Left lung (tissue), 4 donors: ENCODE measurements at regions not wholly inside any gene's neighbourhood (a gene's known extent, or its start where the extent isn't known, plus 50 kb on each side); places are given as distances from the start of the nearest gene placed in this dataset.
"Not testable (repeated sequence)": the region's sequence is repeated elsewhere in the genome, so short reads cannot be mapped to it uniquely, and the experiment has no call there.

ENCODE experiments used
- ATAC-seq: fragments of 200-7000 bp; cut with Tn5 transposase; one replicate; pipeline ENCODE4 v1.9.1; 2020; ENCODE audit warnings: moderate library complexity
- DNase-seq, 4 donors: peaks; one replicate each; pipeline ENCODE4 v3.0.0-alpha.2; 2013 to 2020
- H3K27ac ChIP-seq, 2 donors: fragments of 200-600 bp; sonication (generic) in 1 of 2; one replicate each; pipeline versions ENCODE4 v1.5.0 to v1.8.0; 2020 to 2021
- H3K27me3 ChIP-seq, 2 donors: fragments of 200-600 bp; sonication (generic) in 1 of 2; one replicate each; pipeline versions ENCODE4 v1.5.0 to v1.8.0; 2020 to 2021
- H3K36me3 ChIP-seq, 2 donors: fragments of 200-600 bp; sonication (generic) in 1 of 2; one replicate each; pipeline versions ENCODE4 v1.5.0 to v1.8.0; 2020 to 2021
- H3K4me1 ChIP-seq, 2 donors: fragments of 200-600 bp; one replicate each; pipeline ENCODE4 v1.8.0; 2021
- H3K4me3 ChIP-seq, 2 donors: fragments of 200-600 bp; sonication (generic) in 1 of 2; one replicate each; pipeline versions ENCODE4 v1.5.0 to v1.8.0; 2020 to 2021; ENCODE audit warnings: mild to moderate bottlenecking in 1 of 2
- H3K9me3 ChIP-seq, 2 donors: fragments of 200-600 bp; sonication (generic) in 1 of 2; one replicate each; pipeline versions ENCODE4 v1.5.0 to v1.8.0; 2020 to 2021
- intact Hi-C, 2 donors: fragments of 100-400 bp; cut with DNase I; formaldehyde crosslinking; loops; one replicate each; pipeline versions ENCODE4 v1.11.2 to v1.14.2; 2022
- TF ChIP-seq, protein P1 (sequence below), 2 donors: fragments of 200-600 bp; sonication (generic) in 1 of 2; IDR thresholded peaks; one replicate each; pipeline versions ENCODE4 v1.5.0 to v1.8.0; 2021; ENCODE audit warnings: antibody characterized with exemption in 2 of 2
- donor health status: DM: no; HTN: yes; CAD: no.
- donor health status: DM: no; HTN: no; CAD: no.

DNA sequence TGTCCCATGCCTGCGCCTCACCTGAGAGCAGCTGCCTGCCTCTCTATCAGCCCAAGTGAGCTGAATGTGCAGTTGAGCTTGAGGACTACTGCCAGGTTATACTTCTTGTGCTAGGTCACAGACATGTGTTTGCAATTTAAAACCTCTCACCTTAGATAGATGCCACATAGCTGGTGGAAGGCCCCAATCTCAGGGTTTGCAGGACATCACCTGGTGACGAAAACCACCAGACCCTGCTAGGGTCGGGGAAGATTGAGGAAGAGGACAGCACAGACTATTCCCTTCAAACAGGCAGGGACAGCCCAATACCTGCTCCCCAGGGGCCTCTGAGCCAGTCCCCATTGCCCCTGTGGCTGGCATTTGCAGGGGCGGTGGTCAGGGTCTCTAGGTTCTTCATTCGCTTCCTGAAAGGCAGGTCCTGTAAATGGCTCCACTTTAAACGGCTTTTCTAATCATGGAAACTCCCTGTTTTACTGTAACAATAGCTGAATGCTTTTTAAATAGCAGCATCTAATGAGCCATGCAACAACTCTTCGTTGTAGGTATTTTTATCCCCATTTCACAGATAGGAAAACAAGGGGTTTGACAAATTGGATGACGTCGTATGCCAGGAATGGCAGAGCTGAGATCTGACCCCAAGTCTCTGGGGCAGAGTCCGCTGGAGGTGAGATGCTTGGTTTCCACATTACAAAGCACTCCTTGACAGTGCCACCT, 80.1 kb downstream of the EMX2 start:
- Histone ChIP-seq H3K4me1 (no peaks in the 10 kb centered on the region), H3K36me3 (no peaks in the 10 kb centered on the region), H3K27ac (no peak overlapping the region), H3K9me3 (no peaks in the 10 kb centered on the region), H3K4me3 (no peak overlapping the region), H3K27me3 (peaks cover 0 to 30% of the 10 kb centered on the region in 2 donors)
- DNase-seq (no peak), ATAC-seq (no peak)
- TF ChIP-seq, protein P1, sequence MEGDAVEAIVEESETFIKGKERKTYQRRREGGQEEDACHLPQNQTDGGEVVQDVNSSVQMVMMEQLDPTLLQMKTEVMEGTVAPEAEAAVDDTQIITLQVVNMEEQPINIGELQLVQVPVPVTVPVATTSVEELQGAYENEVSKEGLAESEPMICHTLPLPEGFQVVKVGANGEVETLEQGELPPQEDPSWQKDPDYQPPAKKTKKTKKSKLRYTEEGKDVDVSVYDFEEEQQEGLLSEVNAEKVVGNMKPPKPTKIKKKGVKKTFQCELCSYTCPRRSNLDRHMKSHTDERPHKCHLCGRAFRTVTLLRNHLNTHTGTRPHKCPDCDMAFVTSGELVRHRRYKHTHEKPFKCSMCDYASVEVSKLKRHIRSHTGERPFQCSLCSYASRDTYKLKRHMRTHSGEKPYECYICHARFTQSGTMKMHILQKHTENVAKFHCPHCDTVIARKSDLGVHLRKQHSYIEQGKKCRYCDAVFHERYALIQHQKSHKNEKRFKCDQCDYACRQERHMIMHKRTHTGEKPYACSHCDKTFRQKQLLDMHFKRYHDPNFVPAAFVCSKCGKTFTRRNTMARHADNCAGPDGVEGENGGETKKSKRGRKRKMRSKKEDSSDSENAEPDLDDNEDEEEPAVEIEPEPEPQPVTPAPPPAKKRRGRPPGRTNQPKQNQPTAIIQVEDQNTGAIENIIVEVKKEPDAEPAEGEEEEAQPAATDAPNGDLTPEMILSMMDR (IDR thresholded peaks at IDR 0.05), result no peak
- intact Hi-C loops, result no loop called here

DNA sequence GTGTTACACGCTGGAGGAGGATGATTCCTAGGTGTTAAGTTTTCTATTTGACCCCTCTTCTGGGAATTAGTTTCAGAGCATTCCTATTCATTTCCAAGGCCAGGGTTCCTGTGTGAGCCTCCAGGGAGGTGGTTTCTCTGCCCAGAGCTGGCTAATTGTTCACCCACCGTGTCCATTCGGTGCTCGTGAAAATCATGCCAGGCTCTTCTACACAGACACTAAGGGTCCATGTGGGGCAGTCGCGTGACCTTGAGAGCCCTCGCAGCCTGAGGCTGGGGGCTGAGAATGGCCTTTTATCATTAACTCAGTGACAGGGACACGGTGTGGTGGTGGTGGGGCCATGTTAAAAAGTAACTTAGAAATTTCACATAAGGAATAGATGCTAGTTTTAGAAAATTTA, 83.7 kb downstream of the EMX2 start:
- no peak overlapping the region for H3K4me3 ChIP-seq
- H3K4me1 ChIP-seq, result no peaks in the 10 kb centered on the region
- intact Hi-C loops, result no loop called here
- H3K36me3 ChIP-seq, result no peaks in the 10 kb centered on the region
- H3K9me3 ChIP-seq, result no peaks in the 10 kb centered on the region
- H3K27ac ChIP-seq, result no peak overlapping the region
- ATAC-seq, result no peak
- H3K27me3 ChIP-seq, result peaks cover 0 to 16% of the 10 kb centered on the region in 2 donors
- DNase-seq, result no peak
- TF ChIP-seq, protein P1 (IDR thresholded peaks at IDR 0.05), result no peak

DNA sequence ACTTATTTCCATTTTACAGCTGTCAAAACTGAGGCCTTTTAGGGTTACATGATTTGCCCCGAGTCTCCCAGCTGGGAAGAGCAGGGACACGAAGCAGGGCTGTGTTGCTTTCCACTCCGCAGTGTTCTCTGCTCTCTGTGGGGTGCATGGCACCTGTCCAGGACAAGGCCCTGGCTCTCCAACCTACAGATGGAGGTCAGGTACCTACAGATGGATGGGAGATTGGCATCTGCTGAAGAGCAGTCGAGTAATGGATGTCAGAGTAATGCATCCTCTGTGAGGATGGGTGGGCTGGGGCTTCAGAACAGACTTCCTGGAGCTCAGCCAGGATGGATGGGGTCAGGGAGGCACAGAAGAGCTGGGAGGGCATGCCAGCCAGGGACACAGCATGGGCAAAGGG, 85.0 kb downstream of the EMX2 start:
- no peak for DNase-seq
- TF ChIP-seq, protein P1 (IDR thresholded peaks at IDR 0.05), result no peak
- Histone ChIP-seq H3K4me1 (no peaks in the 10 kb centered on the region), H3K27ac (no peak overlapping the region), H3K36me3 (no peaks in the 10 kb centered on the region), H3K9me3 (no peaks in the 10 kb centered on the region), H3K4me3 (no peak overlapping the region), H3K27me3 (peaks cover 0 to 3% of the 10 kb centered on the region in 2 donors)
- ATAC-seq, result no peak
- intact Hi-C loops, result no loop called here

DNA sequence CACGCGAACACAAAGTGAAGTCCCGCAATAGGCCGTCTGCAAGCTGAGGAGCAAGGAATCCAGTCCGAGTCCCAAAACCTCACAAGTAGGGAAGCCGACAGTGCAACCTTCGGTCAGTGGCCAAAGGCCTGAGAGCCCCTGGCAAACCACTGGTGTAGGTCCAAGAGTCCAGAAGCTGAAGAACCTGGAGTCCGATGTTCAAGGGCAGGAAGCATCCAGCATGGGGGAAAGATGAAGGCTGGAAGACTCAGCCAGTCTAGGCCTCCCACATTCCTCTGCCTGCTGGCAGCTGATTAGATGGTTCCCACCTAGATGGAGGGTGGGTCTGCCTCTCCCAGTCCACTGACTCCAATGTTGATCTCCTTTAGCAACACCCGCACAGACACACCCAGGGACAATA, 87.2 kb downstream of the EMX2 start:
- H3K4me1 ChIP-seq, H3K27me3 ChIP-seq, H3K9me3 ChIP-seq, DNase-seq, ATAC-seq, H3K27ac ChIP-seq, intact Hi-C loops, H3K4me3 ChIP-seq, H3K36me3 ChIP-seq: not testable (repeated sequence)

DNA sequence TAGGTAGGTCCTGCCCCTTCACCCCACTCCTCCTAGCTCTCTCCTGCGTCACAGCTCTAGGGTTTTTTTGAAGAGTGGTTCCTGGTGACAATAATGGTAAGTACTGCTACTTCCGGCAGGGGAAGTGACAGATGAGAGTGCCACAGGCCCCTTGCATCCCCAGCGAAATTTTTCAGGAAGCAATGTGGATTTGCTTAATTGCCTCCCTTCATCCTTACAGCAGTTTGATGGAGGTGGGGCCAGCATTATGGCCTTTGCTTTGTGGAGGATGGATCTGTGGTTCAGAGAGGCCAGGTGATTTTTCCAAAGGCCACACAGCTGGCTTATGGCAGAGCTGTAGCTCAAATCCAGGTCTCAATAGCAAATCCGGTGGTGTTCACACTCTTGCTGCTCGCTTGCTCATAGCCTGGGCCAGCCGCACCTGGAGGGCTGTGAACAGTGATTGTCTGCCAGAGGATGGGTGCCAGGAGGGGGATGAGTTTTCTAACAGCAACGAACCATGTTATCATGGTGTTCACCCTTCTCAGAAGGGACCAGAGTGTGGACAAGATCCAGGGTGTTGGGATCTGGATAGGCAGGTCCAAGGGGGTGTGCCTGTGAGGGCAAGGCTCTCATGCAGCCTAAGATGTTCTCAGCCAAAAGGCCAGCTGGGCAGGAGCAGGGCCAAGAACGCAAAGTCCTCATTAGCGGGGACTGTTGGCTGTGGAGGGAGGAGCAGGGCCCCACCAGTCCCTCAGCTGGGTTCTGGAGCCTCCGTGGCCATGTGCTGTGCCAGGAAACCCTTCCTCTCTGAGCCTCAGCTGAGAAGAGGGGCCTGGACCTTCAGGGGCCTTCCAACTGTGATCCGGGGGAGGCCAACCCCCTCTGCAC, 89.0 kb downstream of the EMX2 start:
- intact Hi-C loops, result no loop called here
- no peaks in the 10 kb centered on the region for H3K9me3 ChIP-seq
- H3K4me1 ChIP-seq, result no peaks in the 10 kb centered on the region
- no peak overlapping the region for H3K27ac ChIP-seq
- H3K27me3 ChIP-seq, result no peaks in the 10 kb centered on the region
- H3K4me3 ChIP-seq, result no peak overlapping the region
- TF ChIP-seq, protein P1 (IDR thresholded peaks at IDR 0.05), result no peak
- DNase-seq (no peak), ATAC-seq (no peak)
- H3K36me3 ChIP-seq, result no peaks in the 10 kb centered on the region
